Lung (tissue), 11 donors: ENCODE measurements at regions not wholly inside any gene's neighbourhood (a gene's known extent, or its start where the extent isn't known, plus 50 kb on each side); places are given as distances from the start of the nearest gene placed in this dataset.

ENCODE experiments used
- ATAC-seq: fragments of 200-7000 bp; cut with Tn5 transposase; one replicate; pipeline ENCODE4 v1.9.1; 2020; ENCODE audit warnings: moderate number of reproducible peaks; ENCODE audit not compliant: insufficient read depth, low FRiP score
- DNase-seq, 3 donors: peaks; one replicate each; pipeline ENCODE4 v3.0.0-alpha.2; 2013 to 2017
- H3K27ac ChIP-seq, 2 donors: one replicate each; pipeline ENCODE4 v1.5.1; 2013; ENCODE audit warnings: mild to moderate bottlenecking in 2 of 2, moderate library complexity in 2 of 2, control low read depth in 1 of 2, inconsistent platforms in 1 of 2, low read depth in 1 of 2, low read length in 1 of 2
- H3K27me3 ChIP-seq, 3 donors: one replicate each; pipeline ENCODE4 v1.5.1; 2013; ENCODE audit warnings: low read length in 2 of 3; ENCODE audit not compliant: control insufficient read depth in 3 of 3, insufficient read depth in 3 of 3
- H3K36me3 ChIP-seq, 4 donors: one replicate each; pipeline ENCODE4 v1.5.1; 2013; ENCODE audit warnings: low read length in 4 of 4, mild to moderate bottlenecking in 1 of 4, moderate library complexity in 1 of 4; ENCODE audit not compliant: control insufficient read depth in 4 of 4, insufficient read depth in 4 of 4
- H3K4me1 ChIP-seq, 5 donors: one replicate each; pipeline ENCODE4 v1.5.1; 2013; ENCODE audit warnings: low read length in 5 of 5, mild to moderate bottlenecking in 2 of 5, moderate library complexity in 1 of 5; ENCODE audit not compliant: control insufficient read depth in 5 of 5, insufficient read depth in 5 of 5
- H3K4me3 ChIP-seq: one replicate; pipeline ENCODE4 v1.5.1; 2013; ENCODE audit warnings: mild to moderate bottlenecking, control low read depth, moderate library complexity
- H3K9ac ChIP-seq, 2 donors: one replicate each; pipeline ENCODE4 v1.5.1; 2013; ENCODE audit warnings: low read length in 2 of 2, control low read depth in 1 of 2; ENCODE audit not compliant: insufficient read depth in 1 of 2
- H3K9me3 ChIP-seq, 4 donors: one replicate each; pipeline ENCODE4 v1.5.1; 2013; ENCODE audit warnings: low read length in 3 of 4, mild to moderate bottlenecking in 1 of 4, moderate library complexity in 1 of 4; ENCODE audit not compliant: control insufficient read depth in 4 of 4, insufficient read depth in 3 of 4
- CTCF ChIP-seq: IDR thresholded peaks from 2 replicates; pipeline ENCODE4 v1.5.1; 2012; ENCODE audit warnings: mild to moderate bottlenecking; ENCODE audit errors: control extremely low read depth, extremely low read depth
- WGBS, 2 donors: extraction: QIAGEN DNeasy Blood & Tissue Kit; methylation state at CpG; one replicate each; pipeline ENCODE4 v1.1.7; 2013; 5-methylcytosine and 5-hydroxymethylcytosine counted together
- donor health status: control.
- donor health status: control.
- donor health status: Bipolar disorder and iron deficiency.
- donor health status: healthy.
- donor health status: DM: yes; HTN: yes; CAD: no.

DNA sequence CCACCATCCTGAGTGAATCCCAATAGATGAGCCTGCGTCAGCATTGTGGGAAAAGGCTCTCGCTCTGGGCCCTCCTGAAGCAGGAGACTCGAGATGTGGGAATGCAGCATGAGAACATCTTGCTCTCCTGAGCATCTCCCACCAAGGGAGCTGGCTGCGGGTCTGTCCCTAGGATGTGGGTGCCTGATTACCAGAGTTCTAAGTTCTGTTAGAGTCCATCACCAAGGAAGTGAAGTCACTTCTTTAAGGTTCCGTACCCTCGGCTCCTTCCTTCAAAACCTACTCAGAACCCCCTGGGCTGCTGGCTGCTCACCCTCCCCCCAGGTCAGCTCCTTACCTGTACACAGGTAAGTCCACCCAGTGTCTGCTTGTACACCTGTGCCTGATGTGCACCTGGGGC is 100.5 kb upstream of the IGLL5 start:
- ATAC-seq: no peak
- H3K27me3 ChIP-seq: no peaks in the 10 kb centered on the region
- whole genome bisulfite sequencing, 2 donors: 89 to 94% methylated on average over 6 of the region's 6 CpGs

GRCh38 chr22:22787786-22788459 is 99.7 kb upstream of the IGLL5 start:
- H3K27ac ChIP-seq: no peak overlapping the region
- peak; percentile 25 to 35 (median 28) for DNase-seq
- H3K27me3 ChIP-seq: no peaks in the 10 kb centered on the region

More for the DNA sequence above, 100.5 kb upstream of the IGLL5 start:
- Histone ChIP-seq H3K9me3 (no peaks in the 10 kb centered on the region), H3K4me1 (peaks cover 0 to 5% (median 0%) of the 10 kb centered on the region in 5 donors), H3K36me3 (no peaks in the 10 kb centered on the region), H3K4me3 (no peak overlapping the region), H3K9ac (no peak overlapping the region), H3K27ac (no peak overlapping the region)
- no peak for DNase-seq
- TF ChIP-seq CTCF: no peak

GRCh38 chr22:22788460-22789037 is 99.1 kb upstream of the IGLL5 start:
- Histone ChIP-seq H3K9me3 (no peaks in the 10 kb centered on the region), H3K27ac (no peak overlapping the region), H3K4me1 (peaks cover 0 to 5% (median 0%) of the 10 kb centered on the region in 5 donors), H3K9ac (no peak overlapping the region), H3K36me3 (no peaks in the 10 kb centered on the region), H3K4me3 (no peak overlapping the region), H3K27me3 (no peaks in the 10 kb centered on the region)
- WGBS, 2 donors: 69 to 72% methylated on average over 9 of the region's 9 CpGs
- ATAC-seq: no peak
- TF ChIP-seq CTCF: no peak
- DNase-seq: no peak

More at GRCh38 chr22:22787786-22788459, 99.7 kb upstream of the IGLL5 start:
- peak; percentile 44 for TF ChIP-seq CTCF
- no peak for ATAC-seq
- Histone ChIP-seq H3K4me3 (no peak overlapping the region), H3K36me3 (no peaks in the 10 kb centered on the region), H3K9ac (no peak overlapping the region), H3K4me1 (peaks cover 0 to 5% (median 0%) of the 10 kb centered on the region in 5 donors), H3K9me3 (no peaks in the 10 kb centered on the region)
- WGBS, 2 donors: 66 to 68% methylated on average over 9 of the region's 9 CpGs
